Prostate gland (tissue), 2 donors: ENCODE measurements at regions not wholly inside any gene's neighbourhood (a gene's known extent, or its start where the extent isn't known, plus 50 kb on each side); places are given as distances from the start of the nearest gene placed in this dataset.

ENCODE experiments used
- CTCF ChIP-seq, 4 experiments: fragments of 200-600 bp in 2 of 4; fragments of 450-650 bp in 2 of 4; sonication (generic) in 2 of 4; IDR thresholded peaks; 1 replicate in 3 of 4; 2 replicates in 1 of 4; pipeline ENCODE4 v1.5.1; 2016 to 2019; ENCODE audit warnings: antibody characterized with exemption in 4 of 4, mild to moderate bottlenecking in 2 of 4, moderate library complexity in 2 of 4
- POLR2A ChIP-seq: fragments of 450-650 bp; IDR thresholded peaks from one replicate; pipeline ENCODE4 v1.6.1; 2016; ENCODE audit warnings: antibody characterized with exemption, mild to moderate bottlenecking

GRCh38 chr1:94316183-94316582 lies 78.8 kb upstream of the ARHGAP29 start:
- TF ChIP-seq CTCF (IDR thresholded peaks at IDR 0.05) (no peak), POLR2A (no peak)
